T47D (cell line): ENCODE measurements at regions not wholly inside any gene's neighbourhood (a gene's known extent, or its start where the extent isn't known, plus 50 kb on each side); places are given as distances from the start of the nearest gene placed in this dataset.
A peak's percentile ranks its signal among the peaks of the same experiment; 100 is the strongest.
"Not testable (repeated sequence)": the region's sequence is repeated elsewhere in the genome, so short reads cannot be mapped to it uniquely, and the experiment has no call there.

Experiments used
- DNase-seq, 2 experiments: peaks; one replicate each; pipeline versions ENCODE4 v3.0.0 to v3.0.0-alpha.2; 2011 to 2012; ENCODE audit warnings: low read depth in 1 of 2, low spot score in 1 of 2
- JUND ChIP-seq: IDR thresholded peaks from 2 replicates; pipeline ENCODE4 v1.6.1; 2012; ENCODE audit warnings: low read depth
- in situ Hi-C: cut with HindIII; loops from 2 replicates; pipeline ENCODE4 v1.10.0; 2016; ENCODE audit warnings: low sequenced_read_pairs, low pct_unique_long_range_greater_than_20kb

DNA sequence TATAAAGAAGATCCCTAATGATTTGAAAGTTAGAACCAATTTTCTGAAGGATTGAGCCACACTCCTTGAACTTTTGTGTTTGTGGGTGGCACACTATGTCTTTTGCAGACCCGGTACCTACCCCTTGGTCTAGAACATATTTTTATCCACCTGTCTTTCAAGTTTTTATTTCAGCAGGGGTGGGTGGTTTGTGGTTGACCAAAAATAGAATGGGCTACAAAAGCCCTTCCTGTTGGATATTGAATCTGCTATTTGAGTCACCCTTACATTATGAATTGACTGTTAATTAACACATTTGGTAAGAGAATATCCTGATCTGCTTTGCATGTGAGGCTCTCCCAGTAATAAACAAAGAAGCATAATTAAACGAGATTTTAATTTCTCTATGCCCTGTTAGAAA, 401.2 kb downstream of the POTEH start:
- DNase-seq, in situ Hi-C loops: not testable (repeated sequence)

- in situ Hi-C loops = not testable (repeated sequence)
Measured at GRCh38 chr22:16105121-16105520, 415.3 kb downstream of the POTEH start.

GRCh38 chr22:16131456-16131855, 441.6 kb downstream of the POTEH start:
- DNase-seq = not testable (repeated sequence)

More at GRCh38 chr22:16105121-16105520, 415.3 kb downstream of the POTEH start:
- not testable (repeated sequence) for DNase-seq

DNA sequence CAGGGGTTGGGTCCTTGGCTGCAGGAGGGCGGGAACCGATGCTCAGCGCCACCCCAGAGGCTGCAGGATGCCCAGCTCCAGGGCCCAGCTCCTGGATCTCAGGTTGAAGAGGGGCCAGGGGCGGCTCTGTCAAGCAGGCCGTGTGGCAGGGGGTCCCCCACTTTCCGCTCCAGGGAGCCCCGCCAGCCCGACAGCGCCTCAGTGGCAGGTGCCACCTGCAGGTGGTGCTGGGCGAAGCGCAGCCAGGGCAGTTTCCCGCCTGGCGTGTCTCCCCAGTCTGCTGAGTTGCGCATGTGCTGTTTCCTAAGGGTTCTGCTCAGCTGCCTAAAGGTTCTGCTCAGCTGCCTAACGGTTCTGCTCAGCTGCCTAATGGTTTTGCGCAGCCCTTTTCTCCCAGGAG, 442.1 kb downstream of the POTEH start:
- in situ Hi-C loops = no loop called here
- DNase-seq = no peak
- no peak for TF ChIP-seq JUND

More at GRCh38 chr22:16131456-16131855, 441.6 kb downstream of the POTEH start:
- in situ Hi-C loops = not testable (repeated sequence)

DNA sequence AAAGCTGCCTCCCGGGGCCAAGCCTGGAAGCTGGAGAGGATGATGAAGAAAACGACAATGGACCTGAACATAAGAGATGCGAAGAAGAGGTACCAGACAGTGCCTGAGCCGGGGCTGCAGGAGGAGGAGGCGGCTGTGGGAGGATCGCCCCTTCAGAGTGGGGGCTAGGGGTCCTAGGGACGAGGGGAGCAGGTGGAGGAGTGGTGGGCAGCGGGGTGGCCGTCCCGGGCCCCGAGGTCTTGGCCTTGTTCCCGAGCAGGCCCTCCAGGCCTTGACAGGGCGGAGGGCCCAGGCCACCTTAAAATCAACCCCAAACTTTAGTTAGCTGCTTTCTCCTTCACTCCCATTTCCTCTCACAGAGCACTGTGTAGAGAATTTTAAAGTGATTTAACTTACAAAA, 442.8 kb downstream of the POTEH start:
- DNase-seq, in situ Hi-C loops: not testable (repeated sequence)

DNA sequence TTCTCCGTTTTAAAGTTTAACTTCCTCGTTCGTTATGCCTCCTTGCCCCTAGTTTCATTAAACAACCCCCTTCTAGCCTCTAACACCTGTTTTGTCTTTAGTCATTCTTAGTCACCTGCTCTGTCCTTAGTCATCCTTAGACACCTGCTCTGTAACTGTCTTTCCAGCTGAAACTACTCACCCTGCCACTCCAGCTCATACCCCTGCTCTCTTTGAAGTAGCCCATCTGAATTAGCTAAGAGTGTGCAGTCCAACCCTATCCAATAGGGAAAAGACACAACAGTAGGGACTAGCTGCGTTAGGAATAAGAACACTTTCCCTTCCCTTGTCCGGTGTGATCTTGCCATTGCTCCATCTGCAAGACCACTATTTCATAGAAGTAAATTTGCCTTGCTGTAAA, 446.5 kb downstream of the CCT8L2 start:
- in situ Hi-C loops, DNase-seq: not testable (repeated sequence)

DNA sequence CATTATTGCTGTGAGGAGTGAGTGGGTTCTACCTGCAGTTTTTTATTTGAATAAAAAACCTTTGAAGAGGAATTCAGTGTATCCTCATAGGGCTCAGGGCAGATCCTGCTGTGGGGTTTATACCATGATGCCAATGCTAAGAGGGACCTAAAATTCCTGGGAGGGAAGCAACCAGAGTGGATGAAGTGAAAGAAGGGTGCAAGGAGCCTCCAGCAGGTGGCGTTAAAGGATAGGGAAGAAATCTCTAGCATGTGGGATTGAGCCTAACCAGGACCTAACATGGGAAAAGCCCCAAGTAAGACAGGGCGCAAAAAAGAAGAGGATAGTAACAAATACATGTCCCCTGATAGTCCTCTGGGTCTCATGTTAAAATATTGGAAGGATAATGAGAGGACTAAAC, 445.7 kb downstream of the CCT8L2 start:
- peak in 1 of 2 experiments; percentile 18 for DNase-seq
- in situ Hi-C loops = not testable (repeated sequence)

GRCh38 chr22:16177287-16177686, 415.3 kb downstream of the CCT8L2 start:
- DNase-seq, in situ Hi-C loops: not testable (repeated sequence)

- in situ Hi-C loops = not testable (repeated sequence)
- peak in 1 of 2 experiments; percentile 61 for DNase-seq
Measured at GRCh38 chr22:16183864-16184263, 408.7 kb downstream of the CCT8L2 start.
